ENCODE measurements at regions not wholly inside any gene's neighbourhood (a gene's known extent, or its start where the extent isn't known, plus 50 kb on each side); places are given as distances from the start of the nearest gene placed in this dataset.

DNA sequence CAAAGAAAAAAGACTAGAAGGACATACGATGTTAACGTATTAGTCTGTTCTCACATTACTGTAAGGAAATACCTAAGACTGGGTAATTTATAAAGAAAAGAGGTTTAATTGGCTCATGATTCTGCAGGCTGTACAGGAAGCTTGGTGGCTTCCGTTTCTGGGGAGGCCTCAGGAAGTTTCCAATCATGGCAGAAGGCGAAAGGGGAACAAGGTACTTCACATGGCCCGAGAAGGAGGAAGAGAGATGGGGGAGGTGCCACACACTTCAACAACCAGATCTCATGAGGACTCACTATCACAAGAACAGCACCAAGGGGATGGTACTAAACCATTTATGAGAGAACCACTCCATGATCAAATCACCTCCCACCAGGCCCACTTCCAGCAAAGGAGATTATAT, 110.1 kb downstream of the CARTPT start:
- TF ChIP-seq, protein P1, sequence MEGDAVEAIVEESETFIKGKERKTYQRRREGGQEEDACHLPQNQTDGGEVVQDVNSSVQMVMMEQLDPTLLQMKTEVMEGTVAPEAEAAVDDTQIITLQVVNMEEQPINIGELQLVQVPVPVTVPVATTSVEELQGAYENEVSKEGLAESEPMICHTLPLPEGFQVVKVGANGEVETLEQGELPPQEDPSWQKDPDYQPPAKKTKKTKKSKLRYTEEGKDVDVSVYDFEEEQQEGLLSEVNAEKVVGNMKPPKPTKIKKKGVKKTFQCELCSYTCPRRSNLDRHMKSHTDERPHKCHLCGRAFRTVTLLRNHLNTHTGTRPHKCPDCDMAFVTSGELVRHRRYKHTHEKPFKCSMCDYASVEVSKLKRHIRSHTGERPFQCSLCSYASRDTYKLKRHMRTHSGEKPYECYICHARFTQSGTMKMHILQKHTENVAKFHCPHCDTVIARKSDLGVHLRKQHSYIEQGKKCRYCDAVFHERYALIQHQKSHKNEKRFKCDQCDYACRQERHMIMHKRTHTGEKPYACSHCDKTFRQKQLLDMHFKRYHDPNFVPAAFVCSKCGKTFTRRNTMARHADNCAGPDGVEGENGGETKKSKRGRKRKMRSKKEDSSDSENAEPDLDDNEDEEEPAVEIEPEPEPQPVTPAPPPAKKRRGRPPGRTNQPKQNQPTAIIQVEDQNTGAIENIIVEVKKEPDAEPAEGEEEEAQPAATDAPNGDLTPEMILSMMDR (IDR thresholded peaks at IDR 0.05), result no peak
- TF ChIP-seq POLR2A (IDR thresholded peaks at IDR 0.05), result no peak
